ENCODE measurements at regions not wholly inside any gene's neighbourhood (a gene's known extent, or its start where the extent isn't known, plus 50 kb on each side); places are given as distances from the start of the nearest gene placed in this dataset.

DNA sequence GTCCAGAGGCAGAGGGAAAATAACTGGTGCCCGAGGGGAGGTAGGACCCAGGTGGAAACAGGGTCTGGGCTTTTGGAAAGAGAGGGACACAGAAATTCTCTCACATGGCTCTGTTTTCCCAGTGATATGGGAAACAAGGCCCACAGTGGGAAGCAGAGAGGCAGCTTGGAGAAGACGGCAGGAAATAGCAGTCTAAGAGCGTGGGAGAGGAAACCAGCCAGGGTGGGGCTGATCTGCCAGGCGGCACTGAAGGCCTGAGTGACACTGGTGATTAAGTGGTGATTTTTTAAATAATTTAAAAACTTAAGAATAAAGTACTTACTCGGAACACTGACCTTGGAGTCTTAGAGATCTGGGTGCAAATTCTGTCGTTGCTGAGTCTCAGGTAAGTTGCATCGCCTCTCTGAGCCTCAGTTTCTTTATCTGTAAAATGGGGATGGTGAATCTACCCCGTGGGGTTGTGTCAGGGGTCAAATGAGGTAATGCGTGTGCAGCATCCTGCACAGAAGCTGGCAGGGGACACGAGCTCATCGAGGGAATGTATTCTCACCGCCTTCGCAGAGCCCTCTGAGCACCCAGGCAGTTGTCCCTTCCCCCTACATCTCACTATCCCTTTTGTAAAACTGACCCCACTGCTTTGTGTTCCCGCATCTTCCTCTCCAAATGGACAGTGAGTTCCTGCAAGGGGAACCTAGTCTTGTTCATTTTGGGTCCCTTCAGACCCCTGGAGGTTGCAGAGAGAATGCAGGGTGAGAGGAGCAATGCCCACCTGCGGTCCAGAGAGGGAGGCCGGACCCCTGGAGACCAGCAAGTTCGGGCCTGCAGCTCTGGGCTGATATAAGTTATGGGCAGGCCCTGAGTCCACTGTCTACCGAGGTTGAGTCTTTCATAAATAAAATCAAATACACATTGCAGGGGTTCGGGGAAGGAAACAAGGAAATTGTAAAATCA, 228.6 kb upstream of the PMEPA1 start:
- DNase-seq = no peak

DNA sequence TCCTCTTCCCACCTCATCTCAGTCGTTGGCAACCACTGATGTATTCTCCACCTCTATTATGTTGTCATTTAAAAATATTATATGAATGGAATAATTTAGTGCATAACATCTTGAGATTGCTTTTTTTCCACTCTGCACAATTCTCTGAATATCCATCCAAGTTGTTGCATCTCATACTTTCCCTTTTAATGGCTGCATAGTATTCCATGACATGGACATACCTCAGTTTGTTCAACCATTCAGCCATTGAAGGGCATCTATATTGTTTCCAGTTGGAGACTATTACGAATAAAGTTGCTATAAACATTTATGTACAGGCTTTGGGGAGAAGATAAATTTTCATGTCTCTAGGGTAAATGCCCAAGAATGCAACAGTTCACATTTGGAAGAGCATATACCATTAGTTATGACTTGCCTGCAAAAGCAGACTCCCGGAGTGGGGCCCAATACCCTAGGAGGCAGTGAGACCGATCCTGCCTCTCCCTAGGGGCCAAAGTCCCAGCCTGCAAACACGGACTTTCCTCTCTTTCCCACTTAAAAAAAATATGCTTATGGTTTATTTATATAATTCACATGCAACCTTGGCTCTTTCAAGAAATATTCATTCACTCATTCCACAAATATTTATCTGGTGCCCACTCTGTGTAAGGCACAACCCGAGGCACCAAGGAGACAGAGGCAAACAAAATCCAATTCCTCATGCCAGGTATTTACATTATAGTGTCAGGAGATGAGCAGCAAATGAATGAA, 227.0 kb upstream of the PMEPA1 start:
- DNase-seq = no peak

GRCh38 chr20:57934913-57935312, 225.1 kb upstream of the PMEPA1 start:
- DNase-seq = no peak

DNA sequence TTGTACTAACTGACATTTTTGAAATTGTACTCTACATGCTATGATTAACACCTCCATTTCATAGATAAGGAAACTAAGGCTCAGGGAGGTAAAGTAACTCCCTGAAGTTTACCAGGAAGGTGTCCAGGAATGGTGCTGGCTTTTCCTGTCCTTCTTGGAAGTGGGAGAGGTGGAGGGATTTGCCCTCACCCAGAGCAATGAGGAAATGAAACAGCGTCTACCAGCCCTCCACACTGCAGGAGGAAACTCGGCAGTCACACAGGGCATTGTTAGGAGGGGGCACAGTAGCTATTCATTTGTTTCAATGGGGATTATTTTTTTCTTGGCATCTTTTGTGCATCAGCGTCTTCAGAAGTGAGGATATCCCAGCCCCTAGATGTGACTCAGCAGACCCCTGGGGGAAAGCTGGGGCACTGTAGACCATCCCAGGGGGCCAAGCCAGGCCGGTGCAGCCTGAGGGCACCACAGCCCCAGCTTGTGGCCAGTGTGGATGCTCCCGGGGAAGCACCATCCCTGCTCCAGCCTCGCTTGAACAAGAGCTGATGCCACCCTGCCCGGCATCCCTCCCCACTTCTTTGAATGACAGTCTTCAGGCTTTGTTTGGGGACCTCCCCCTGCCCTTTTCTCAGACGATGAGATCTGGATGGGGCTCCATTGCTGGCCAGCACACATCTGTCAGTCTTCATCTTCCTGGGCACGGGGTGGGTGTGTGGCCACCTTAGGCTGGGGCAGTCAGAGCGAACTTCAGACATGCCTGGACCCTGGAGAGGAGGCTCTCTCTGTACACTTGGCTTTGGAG, 224.4 kb upstream of the PMEPA1 start:
- no peak for DNase-seq

DNA sequence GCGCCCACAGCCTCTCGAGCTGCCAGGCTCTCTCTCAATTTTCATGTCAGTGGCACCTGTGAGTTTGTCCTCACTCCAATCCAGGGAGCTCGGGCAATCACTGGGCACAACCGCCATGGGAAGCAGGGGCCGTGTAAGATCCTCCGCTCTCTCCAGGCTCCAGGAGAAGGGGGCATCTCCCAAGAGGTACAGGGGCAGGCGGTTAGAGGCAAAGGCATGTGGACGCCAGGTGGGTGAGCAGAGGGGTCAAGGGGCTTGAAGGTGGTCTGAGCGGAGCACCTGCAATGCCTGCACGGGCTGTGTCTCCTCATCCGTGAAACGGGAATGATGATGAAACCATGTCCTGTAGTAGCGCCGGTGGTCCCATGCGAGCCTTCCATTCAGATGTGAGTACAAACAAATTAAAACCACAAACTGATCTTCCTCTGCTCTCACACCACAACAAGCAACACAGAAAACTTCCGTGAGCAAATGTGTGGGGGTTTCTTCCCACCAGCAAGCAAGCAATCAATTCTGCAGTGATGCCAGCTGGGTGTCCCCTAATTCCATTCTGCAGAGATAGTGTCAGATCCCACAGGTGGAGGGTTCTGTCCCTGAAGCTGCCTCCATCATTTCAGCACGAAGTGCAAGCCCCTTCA, 222.5 kb upstream of the PMEPA1 start:
- no peak for DNase-seq

DNA sequence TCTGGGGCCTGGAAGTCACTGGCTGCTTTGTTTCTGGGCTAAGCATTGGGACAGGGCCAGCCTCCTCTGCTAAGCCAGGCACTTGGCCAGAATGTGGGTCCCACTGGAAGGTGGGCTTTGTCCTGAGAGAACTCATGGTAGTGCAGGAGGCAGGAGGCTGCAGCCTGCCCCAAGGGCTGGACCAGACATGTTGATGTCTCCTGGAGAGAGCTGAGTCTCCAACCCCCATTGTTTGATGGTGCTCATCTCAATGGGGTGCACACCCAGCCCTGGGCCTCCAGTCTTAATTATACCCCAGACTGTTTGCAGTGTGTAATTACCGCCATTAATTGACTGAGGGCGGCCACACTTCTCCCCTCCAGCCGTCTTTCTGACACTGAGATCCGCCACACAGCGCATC, 220.5 kb upstream of the PMEPA1 start:
- no peak for DNase-seq

DNA sequence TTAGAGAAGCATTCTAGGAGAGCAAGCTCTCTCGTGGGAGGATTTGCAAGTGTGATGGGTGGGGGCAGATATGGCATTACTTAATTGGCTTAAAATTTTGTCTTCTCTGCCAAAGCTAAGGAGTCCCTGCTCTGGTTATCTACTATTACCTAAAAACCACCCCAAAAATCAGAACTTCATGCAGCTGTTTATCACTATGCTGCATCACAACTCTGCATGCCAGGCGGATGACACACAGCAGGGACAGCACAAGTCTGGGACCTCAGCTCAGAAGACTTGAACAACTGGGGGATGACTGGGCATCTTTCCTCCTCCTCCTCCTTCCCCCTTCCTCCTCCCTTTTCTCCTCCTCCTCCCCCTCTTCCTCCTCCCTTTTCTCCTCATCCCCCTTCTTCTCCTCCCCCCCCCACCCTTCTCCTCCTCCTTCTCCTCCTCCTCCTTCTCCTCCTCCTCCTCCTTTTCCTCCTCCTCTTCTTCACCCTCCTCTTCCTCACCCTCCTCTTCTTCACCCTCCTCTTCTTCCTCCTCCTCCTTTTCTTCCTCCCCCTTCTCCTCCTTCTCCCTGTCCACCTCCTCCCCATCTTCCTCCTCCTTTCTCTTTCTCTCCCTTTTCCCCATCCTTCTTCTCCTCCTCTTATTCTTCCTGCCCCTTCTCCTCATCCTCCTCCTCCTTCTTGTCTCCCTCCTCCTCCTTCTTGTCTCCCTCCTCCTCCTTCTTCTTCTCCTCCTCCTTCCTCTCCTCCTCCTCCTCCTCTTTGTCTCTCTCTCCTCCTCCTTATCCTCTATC, 218.6 kb upstream of the PMEPA1 start:
- DNase-seq = no peak

- no peak for DNase-seq
Observed at GRCh38 chr20:57927376-57927775, 217.6 kb upstream of the PMEPA1 start.

GRCh38 chr20:57922706-57923105, 212.9 kb upstream of the PMEPA1 start:
- no peak for DNase-seq

DNA sequence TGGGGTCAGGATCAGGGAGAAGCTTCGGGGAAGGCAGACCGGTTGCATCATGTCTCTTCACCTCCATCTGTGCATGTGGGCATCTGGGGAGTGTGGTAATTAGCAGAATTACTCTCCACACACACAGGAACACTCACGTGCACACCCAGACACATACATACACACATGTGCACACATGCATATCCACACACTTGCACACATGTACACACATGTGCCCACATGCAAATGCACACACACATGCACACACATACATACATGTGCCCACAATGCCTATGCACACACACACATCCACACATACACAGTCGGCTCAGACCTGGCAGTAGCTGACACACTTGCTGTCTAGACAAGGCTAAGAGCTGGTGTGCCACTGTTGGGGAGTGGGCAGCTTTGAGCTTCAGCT, 212.3 kb upstream of the PMEPA1 start:
- DNase-seq = no peak

- DNase-seq = no peak
Observed at GRCh38 chr20:57921676-57922075, 211.9 kb upstream of the PMEPA1 start.

GRCh38 chr20:57920971-57921370, 211.2 kb upstream of the PMEPA1 start:
- no peak for DNase-seq

DNA sequence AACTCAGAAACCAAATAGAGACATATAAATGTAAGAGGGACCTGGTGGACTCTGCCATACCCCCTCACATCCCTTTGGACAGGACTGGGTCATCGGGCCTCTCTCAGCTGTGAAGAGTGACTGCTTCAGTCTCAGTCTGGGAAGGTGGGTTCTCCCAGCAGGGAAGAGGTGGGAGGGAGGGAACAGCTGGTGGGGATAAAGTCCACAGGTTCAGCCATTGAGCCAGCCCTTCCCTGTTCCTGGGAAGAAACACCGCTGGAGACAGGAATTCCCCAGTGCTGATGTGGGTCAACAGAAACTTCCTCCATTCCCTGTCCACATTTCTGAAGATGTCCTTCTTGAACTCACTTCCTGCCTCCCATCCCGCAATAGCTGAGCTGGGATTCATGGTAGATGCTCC, 209.2 kb upstream of the PMEPA1 start:
- DNase-seq = no peak

GRCh38 chr20:57918551-57918950, 208.7 kb upstream of the PMEPA1 start:
- no peak for DNase-seq

DNA sequence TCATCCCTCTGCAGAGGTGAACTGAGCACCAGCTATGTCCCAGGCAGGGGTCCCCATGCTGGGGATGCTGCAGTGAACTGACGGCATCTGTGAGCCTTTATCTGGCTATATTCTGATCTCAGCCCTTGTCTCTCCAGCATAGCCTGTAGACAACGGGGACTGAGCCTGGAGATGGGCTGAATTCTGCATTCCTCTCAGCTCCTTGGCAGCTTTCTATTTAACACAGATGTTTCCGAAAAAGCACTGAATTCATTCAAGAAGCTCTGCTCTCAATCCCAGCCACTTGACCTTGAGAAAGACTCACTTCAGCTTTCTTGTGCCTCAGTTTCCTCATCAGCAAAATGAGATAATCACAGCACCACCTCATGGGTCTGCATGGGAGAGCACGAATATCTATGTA, 204.4 kb upstream of the PMEPA1 start:
- DNase-seq = no peak

DNA sequence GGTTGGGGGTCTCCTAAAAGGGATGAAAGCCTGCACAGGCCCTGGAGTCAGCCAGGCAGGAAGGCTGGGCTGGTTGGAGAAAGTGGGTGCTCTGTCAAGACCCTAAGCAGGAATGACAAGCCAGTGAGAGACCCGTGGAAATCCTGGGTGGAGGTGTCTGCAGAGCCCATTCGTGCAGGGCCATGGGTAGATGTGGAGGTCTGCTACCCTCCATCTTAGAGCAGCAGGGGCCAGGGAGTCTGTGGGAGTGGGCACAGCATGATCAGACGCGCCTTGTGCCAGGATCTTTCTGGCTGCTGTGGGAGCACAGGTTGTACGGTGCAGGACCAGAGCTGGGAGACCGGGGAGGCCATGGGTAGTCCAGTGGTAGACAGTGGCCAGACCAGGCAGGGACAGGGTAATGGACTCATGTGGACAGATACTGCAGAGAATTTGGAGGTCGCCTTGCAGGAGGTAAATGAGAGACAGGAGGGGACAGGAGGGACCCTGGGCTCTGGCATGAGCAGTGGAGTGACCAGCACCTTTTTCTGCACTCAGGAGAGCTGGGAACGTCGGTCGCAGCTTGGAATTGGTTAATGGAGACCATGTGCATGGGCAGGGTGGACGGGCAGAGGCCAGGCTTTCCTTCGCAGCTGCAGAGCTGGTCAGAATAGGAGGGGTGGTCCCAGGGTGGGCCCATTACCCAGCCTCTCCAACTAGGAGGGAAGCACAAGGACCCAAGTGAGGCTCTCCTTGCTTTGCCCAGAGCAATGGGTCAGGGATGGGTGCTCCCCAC, 203.5 kb upstream of the PMEPA1 start:
- DNase-seq = no peak

- DNase-seq = no peak
Observed at GRCh38 chr20:57912227-57912582, 202.4 kb upstream of the PMEPA1 start.

DNA sequence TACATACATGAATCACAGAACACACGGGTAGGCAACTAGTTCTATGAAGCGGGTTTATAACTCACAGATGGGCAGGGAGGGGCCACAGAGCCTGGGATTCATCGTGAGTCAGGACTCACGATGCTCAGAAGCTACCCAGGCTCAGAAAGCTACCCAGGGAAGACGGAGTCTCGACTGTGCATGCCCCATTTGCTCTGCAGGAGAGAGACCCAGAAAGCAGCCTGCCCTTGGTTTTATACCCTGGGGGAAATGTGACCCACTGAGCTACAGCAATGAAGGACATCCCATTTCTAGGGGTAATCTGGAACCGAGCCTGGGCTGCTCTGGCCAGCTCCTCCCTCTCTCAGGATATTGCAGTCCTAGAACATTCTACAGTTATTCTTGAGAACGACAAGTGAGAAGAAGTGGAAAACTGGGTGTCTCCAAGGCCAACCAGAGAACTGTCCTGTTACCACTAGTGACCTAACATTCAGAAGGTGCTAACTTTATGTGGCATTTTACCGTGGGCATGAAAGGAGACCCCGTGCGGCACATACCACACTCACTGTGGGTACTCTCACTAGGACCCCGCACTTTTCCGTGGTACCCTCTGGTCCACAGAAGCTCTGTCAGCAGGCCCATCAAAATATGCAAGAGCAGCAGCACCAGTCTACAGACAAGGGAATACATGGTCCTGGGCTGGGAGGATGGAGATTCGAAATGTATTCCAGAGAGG, 201.9 kb upstream of the PMEPA1 start:
- no peak for DNase-seq

DNA sequence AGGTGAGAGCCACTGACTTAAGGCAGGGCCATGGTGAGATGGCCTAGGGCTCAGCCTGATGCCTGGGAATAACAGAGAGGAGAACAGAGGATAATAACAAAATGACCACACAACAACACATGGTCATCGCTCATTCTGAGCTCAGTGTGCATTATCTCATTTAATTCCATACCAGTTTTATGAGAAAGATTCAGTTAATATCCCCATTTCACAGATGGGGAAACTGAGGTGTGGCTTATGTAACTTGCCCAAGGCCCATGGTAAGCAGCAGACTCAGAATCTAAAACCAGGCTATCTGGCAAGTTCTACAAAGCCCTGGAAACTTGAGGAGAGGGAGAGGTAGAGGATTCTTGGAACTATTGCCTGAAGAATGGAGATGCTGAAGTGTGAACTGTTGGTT, 200.9 kb upstream of the PMEPA1 start:
- DNase-seq = no peak

DNA sequence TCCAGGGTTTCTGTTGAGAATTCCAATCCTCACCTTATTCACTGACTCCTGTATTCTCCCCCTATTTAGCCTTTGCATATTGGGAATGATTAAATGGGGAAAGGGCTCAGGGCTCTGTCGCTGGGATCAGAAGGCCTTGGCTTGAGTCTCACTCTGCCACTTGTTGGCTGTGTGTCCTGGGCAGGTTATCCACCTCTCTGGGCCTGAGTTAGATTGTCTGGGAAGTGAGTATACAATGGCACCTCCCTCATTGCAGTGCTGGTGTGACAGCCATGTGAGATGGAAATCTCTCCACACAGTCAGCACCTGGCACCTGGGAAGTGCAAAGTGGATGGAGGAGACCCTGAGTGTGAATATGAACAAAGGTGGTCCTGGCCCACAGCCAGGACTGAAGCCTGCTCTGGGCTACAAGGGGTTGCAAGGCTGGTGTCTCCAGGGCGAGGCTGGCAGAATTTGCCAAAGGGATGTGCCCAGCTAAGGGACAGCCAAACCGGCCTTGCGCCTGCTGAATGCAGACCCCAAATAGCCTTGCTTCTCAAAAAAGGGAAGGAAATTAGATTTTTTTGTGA, 200.0 kb upstream of the PMEPA1 start:
- DNase-seq = no peak
